Retinal pigment epithelial cell (primary cell): ENCODE measurements at regions not wholly inside any gene's neighbourhood (a gene's known extent, or its start where the extent isn't known, plus 50 kb on each side); places are given as distances from the start of the nearest gene placed in this dataset.

ENCODE experiments used
- DNase-seq: peaks from one replicate; pipeline ENCODE4 v3.0.0-alpha.2; 2010; ENCODE audit warnings: low read depth
- H3K4me3 ChIP-seq: 2 replicates; pipeline ENCODE4 v1.5.1; 2011; ENCODE audit warnings: mild to moderate bottlenecking, low read length, control low read depth, moderate library complexity
- CTCF ChIP-seq: conservative IDR thresholded peaks from 2 replicates; pipeline ENCODE4 v1.5.1; 2011; ENCODE audit warnings: low read depth, low read length, control low read depth, inconsistent platforms

GRCh38 chr9:107710546-107710945 is 221.0 kb upstream of the KLF4 start:
- H3K4me3 ChIP-seq, result no peak overlapping the region
- no peak for TF ChIP-seq CTCF
- no peak for DNase-seq

- DNase-seq, result no peak
- no peak overlapping the region for H3K4me3 ChIP-seq
- TF ChIP-seq CTCF, result no peak
Measured at GRCh38 chr9:107708791-107709190, 219.2 kb upstream of the KLF4 start.

GRCh38 chr9:107707915-107708441 is 218.4 kb upstream of the KLF4 start:
- TF ChIP-seq CTCF, result no peak
- DNase-seq, result no peak
- H3K4me3 ChIP-seq, result no peak overlapping the region

GRCh38 chr9:107707428-107707837 is 217.9 kb upstream of the KLF4 start:
- DNase-seq, result no peak
- TF ChIP-seq CTCF, result no peak
- no peak overlapping the region for H3K4me3 ChIP-seq

GRCh38 chr9:107706701-107707427 is 217.3 kb upstream of the KLF4 start:
- no peak for DNase-seq
- TF ChIP-seq CTCF, result no peak
- H3K4me3 ChIP-seq, result no peak overlapping the region

GRCh38 chr9:107705521-107705920 is 216.0 kb upstream of the KLF4 start:
- TF ChIP-seq CTCF, result no peak
- no peak overlapping the region for H3K4me3 ChIP-seq
- no peak for DNase-seq

GRCh38 chr9:107704774-107705173 is 215.2 kb upstream of the KLF4 start:
- H3K4me3 ChIP-seq, result no peak overlapping the region
- no peak for DNase-seq
- no peak for TF ChIP-seq CTCF
